ENCODE measurements at regions not wholly inside any gene's neighbourhood (a gene's known extent, or its start where the extent isn't known, plus 50 kb on each side); places are given as distances from the start of the nearest gene placed in this dataset.

DNA sequence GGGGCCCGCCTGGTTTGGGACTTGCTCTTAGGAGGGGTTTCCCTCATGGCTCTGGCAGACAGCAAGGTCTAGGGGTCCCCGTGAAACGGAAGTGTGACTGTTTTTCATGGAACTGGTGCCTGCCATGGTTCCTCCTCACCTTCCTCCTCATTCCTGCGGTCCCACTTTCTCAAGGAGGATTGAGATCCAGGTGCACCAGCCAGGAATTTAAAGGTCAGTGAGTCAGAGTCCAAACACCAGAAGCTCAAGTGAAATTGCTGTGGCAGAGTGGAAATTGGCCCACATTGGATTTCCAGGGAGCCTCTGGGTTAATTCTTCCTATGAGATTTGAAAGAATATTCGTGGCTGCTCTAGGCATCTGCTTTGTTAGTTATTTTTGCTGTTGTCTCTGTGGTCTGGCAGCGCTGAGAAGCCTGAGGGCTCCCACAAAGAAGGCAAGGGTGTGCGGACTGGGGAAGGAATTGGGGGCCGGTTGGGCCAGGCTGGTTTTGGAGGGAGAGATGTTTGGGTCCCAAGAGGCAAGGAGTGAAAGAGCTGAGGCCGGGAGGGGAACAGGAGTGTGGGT lies 60.4 kb upstream of the TNFAIP8L3 start:
- Histone ChIP-seq H3K27ac (ENCODE audit: low read depth in 1 of 2, low read length in 2 of 2) (no peak overlapping the region), H3K79me2 (ENCODE audit: insufficient read depth, low read length) (no peaks in the 10 kb centered on the region), H3K9me3 (replicated peaks in 1 of 2; ENCODE audit: control insufficient read depth in 1 of 2, insufficient read depth in 1 of 2, low read length in 2 of 2) (no peaks in the 10 kb centered on the region), H3K4me1 (ENCODE audit: control insufficient read depth in 1 of 2, insufficient read depth in 2 of 2, low read length in 2 of 2) (no peaks in the 10 kb centered on the region), H3K4me2 (replicated peaks; ENCODE audit: extremely low read depth, low read length, poor library complexity, severe bottlenecking) (no peak overlapping the region), H3K9ac (ENCODE audit: insufficient read depth, low read length, poor library complexity, severe bottlenecking) (no peak overlapping the region), H3K36me3 (replicated peaks in 1 of 2; ENCODE audit: control insufficient read depth in 1 of 2, insufficient read depth in 2 of 2, low read length in 2 of 2) (no peaks in the 10 kb centered on the region), H3K27me3 (ENCODE audit: control insufficient read depth in 2 of 2, insufficient read depth in 2 of 2, low read length in 2 of 2) (peaks cover 0 to 19% of the 10 kb centered on the region in 2 donors), H2AFZ (ENCODE audit: insufficient read depth, low read depth, low read length, poor library complexity, severe bottlenecking) (no peak overlapping the region), H4K20me1 (ENCODE audit: insufficient read depth, low read length) (no peaks in the 10 kb centered on the region), H3K4me3 (replicated peaks in 1 of 3; ENCODE audit: low read depth in 2 of 3, low read length in 3 of 3) (no peak overlapping the region)
- H3K9me3 Mint-ChIP-seq: peaks cover 0 to 5% (median 0%) of the 10 kb centered on the region in 7 donors
- no peaks in the 10 kb centered on the region for H3K36me3 Mint-ChIP-seq
- H3K27ac Mint-ChIP-seq: no peak overlapping the region
- H3K4me3 Mint-ChIP-seq: peak overlapping the region in 1 of 2 donors; percentile 7
- no peak for DNase-seq
- WGBS (ENCODE audit: insufficient coverage): 97% methylated on average over 5 of the region's 9 CpGs
- H3K4me1 Mint-ChIP-seq: peaks cover 2% of the 10 kb centered on the region
- TF ChIP-seq, protein P1, sequence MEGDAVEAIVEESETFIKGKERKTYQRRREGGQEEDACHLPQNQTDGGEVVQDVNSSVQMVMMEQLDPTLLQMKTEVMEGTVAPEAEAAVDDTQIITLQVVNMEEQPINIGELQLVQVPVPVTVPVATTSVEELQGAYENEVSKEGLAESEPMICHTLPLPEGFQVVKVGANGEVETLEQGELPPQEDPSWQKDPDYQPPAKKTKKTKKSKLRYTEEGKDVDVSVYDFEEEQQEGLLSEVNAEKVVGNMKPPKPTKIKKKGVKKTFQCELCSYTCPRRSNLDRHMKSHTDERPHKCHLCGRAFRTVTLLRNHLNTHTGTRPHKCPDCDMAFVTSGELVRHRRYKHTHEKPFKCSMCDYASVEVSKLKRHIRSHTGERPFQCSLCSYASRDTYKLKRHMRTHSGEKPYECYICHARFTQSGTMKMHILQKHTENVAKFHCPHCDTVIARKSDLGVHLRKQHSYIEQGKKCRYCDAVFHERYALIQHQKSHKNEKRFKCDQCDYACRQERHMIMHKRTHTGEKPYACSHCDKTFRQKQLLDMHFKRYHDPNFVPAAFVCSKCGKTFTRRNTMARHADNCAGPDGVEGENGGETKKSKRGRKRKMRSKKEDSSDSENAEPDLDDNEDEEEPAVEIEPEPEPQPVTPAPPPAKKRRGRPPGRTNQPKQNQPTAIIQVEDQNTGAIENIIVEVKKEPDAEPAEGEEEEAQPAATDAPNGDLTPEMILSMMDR (IDR thresholded peaks at IDR 0.05): no peak
- peaks cover 11 to 28% (median 27%) of the 10 kb centered on the region in 3 donors for H3K27me3 Mint-ChIP-seq (ENCODE audit: low read depth in 3 of 3)
- intact Hi-C loops (cut with micrococcal nuclease): no loop called here
